ENCODE measurements at regions not wholly inside any gene's neighbourhood (a gene's known extent, or its start where the extent isn't known, plus 50 kb on each side); places are given as distances from the start of the nearest gene placed in this dataset.

DNA sequence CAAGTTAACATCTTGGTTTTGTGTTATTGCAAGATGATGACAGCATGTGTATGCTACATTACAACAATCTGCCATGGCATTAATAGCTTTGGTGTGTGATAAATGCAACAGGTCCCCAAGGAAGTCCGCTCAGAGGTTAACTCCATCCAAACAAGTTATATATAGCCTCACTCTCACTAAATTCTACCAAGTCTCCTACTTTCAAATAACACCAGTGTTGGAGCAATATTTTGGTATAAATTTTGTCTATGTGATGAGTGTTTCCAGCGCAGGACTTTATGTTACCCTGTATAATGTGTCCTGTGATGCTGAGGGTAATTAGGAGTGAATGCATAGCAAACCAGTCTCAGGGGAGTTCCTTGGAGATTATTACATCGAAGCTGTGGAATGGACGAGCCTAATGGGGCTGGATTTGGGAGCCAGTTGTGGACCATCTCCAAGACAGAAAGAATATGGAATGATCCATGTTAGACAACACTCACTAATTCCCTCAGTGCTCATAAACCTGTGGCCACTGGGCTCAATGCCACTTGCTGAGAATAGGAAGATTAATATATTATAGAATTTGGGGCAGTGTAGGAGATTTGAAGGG lies 127.6 kb upstream of the CXCL12 start:
- H3K4me3 ChIP-seq (replicated peaks in 1 of 2; ENCODE audit: low read depth in 2 of 2, low read length in 2 of 2) = no peak overlapping the region
- TF ChIP-seq, protein P1, sequence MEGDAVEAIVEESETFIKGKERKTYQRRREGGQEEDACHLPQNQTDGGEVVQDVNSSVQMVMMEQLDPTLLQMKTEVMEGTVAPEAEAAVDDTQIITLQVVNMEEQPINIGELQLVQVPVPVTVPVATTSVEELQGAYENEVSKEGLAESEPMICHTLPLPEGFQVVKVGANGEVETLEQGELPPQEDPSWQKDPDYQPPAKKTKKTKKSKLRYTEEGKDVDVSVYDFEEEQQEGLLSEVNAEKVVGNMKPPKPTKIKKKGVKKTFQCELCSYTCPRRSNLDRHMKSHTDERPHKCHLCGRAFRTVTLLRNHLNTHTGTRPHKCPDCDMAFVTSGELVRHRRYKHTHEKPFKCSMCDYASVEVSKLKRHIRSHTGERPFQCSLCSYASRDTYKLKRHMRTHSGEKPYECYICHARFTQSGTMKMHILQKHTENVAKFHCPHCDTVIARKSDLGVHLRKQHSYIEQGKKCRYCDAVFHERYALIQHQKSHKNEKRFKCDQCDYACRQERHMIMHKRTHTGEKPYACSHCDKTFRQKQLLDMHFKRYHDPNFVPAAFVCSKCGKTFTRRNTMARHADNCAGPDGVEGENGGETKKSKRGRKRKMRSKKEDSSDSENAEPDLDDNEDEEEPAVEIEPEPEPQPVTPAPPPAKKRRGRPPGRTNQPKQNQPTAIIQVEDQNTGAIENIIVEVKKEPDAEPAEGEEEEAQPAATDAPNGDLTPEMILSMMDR (IDR thresholded peaks at IDR 0.05; ENCODE audit: low read depth, low read length) = no peak
- DNase-seq (ENCODE audit: low read depth in 2 of 2) = no peak

GRCh38 chr10:44513591-44513990 lies 128.7 kb upstream of the CXCL12 start:
- peak; percentile 55 to 82 for DNase-seq (ENCODE audit: low read depth in 2 of 2)
- TF ChIP-seq, protein P1 (IDR thresholded peaks at IDR 0.05; ENCODE audit: low read depth, low read length) = peak; percentile 58
- no peak overlapping the region for H3K4me3 ChIP-seq (replicated peaks in 1 of 2; ENCODE audit: low read depth in 2 of 2, low read length in 2 of 2)

DNA sequence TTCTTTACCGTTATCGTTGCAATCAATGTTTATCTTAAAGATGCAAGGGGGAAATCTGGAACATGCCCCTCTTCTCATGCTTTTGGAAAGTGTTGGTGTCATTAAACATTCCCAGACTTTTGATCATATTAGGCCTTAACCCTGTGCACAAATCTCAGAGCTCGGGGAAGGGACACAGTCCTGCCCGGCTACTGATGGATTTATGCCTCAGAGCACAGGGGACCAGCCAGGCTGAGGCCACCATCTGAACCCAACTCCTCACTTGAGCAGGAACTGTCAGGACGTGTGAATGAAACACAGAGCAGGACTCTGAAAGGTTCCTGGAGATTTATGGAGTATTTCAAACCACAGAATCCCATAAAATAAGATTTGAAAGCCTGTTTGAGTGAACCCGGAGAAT lies 132.0 kb upstream of the CXCL12 start:
- no peak overlapping the region for H3K4me3 ChIP-seq (replicated peaks in 1 of 2; ENCODE audit: low read depth in 2 of 2, low read length in 2 of 2)
- DNase-seq (ENCODE audit: low read depth in 2 of 2) = no peak
- TF ChIP-seq, protein P1 (IDR thresholded peaks at IDR 0.05; ENCODE audit: low read depth, low read length) = no peak

GRCh38 chr10:44517635-44518034 lies 132.7 kb upstream of the CXCL12 start:
- no peak overlapping the region for H3K4me3 ChIP-seq (replicated peaks in 1 of 2; ENCODE audit: low read depth in 2 of 2, low read length in 2 of 2)
- TF ChIP-seq, protein P1 (IDR thresholded peaks at IDR 0.05; ENCODE audit: low read depth, low read length) = no peak
- DNase-seq (ENCODE audit: low read depth in 2 of 2) = peak in 1 of 2 donors; percentile 13

DNA sequence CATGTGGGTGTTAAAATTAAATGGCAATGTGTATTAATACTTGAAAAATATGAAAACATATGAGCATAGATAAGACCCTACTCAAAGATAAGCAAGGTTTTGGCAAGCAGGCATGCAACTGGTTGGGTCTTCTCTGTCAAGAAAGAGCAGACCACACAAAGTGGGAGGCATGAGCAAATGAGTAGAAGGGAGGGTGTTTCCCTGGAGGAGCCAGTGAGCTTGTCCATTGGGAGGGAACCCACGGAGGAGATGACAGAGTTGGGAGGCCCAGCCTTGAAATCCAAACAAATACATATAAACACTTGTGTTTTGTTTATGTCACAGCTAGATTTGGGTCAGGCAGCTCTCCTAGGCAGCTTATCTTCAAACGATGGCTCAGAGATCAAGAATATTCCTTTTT lies 134.5 kb upstream of the CXCL12 start:
- no peak overlapping the region for H3K4me3 ChIP-seq (replicated peaks in 1 of 2; ENCODE audit: low read depth in 2 of 2, low read length in 2 of 2)
- TF ChIP-seq, protein P1 (IDR thresholded peaks at IDR 0.05; ENCODE audit: low read depth, low read length) = no peak
- DNase-seq (ENCODE audit: low read depth in 2 of 2) = no peak

- H3K4me3 ChIP-seq (replicated peaks in 1 of 2; ENCODE audit: low read depth in 2 of 2, low read length in 2 of 2) = no peak overlapping the region
- TF ChIP-seq, protein P1 (IDR thresholded peaks at IDR 0.05; ENCODE audit: low read depth, low read length) = no peak
- peak; percentile 5 to 11 for DNase-seq (ENCODE audit: low read depth in 2 of 2)
Observed at GRCh38 chr10:44520651-44521050, 135.8 kb upstream of the CXCL12 start.

- TF ChIP-seq, protein P1 (IDR thresholded peaks at IDR 0.05; ENCODE audit: low read depth, low read length) = no peak
- no peak overlapping the region for H3K4me3 ChIP-seq (replicated peaks in 1 of 2; ENCODE audit: low read depth in 2 of 2, low read length in 2 of 2)
- no peak for DNase-seq (ENCODE audit: low read depth in 2 of 2)
Observed at GRCh38 chr10:44539178-44539577, 154.3 kb upstream of the CXCL12 start.
